ENCODE measurements at regions not wholly inside any gene's neighbourhood (a gene's known extent, or its start where the extent isn't known, plus 50 kb on each side); places are given as distances from the start of the nearest gene placed in this dataset.

DNA sequence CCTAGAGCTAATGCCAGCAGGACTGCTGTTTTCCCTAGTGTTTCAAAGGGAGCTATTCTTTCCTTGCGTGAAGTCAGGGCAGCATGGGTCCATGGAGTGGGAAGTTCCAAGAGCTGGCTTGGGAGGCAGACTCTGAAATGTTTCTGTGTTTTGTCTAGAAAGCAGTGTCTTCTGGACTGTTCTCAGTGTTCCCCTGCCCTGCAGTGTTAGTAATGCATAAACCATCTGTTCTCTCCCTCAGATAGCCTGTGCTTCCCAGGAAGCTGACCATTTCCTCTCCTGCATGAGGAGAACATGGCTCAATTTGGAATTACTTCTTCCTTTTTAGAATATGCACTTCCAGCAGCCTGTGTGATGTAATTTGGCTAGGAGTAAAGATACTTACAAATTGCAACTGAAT, 116.7 kb upstream of the CXCL13 start:
- TF ChIP-seq, protein P1, sequence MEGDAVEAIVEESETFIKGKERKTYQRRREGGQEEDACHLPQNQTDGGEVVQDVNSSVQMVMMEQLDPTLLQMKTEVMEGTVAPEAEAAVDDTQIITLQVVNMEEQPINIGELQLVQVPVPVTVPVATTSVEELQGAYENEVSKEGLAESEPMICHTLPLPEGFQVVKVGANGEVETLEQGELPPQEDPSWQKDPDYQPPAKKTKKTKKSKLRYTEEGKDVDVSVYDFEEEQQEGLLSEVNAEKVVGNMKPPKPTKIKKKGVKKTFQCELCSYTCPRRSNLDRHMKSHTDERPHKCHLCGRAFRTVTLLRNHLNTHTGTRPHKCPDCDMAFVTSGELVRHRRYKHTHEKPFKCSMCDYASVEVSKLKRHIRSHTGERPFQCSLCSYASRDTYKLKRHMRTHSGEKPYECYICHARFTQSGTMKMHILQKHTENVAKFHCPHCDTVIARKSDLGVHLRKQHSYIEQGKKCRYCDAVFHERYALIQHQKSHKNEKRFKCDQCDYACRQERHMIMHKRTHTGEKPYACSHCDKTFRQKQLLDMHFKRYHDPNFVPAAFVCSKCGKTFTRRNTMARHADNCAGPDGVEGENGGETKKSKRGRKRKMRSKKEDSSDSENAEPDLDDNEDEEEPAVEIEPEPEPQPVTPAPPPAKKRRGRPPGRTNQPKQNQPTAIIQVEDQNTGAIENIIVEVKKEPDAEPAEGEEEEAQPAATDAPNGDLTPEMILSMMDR (IDR thresholded peaks at IDR 0.05), result no peak

DNA sequence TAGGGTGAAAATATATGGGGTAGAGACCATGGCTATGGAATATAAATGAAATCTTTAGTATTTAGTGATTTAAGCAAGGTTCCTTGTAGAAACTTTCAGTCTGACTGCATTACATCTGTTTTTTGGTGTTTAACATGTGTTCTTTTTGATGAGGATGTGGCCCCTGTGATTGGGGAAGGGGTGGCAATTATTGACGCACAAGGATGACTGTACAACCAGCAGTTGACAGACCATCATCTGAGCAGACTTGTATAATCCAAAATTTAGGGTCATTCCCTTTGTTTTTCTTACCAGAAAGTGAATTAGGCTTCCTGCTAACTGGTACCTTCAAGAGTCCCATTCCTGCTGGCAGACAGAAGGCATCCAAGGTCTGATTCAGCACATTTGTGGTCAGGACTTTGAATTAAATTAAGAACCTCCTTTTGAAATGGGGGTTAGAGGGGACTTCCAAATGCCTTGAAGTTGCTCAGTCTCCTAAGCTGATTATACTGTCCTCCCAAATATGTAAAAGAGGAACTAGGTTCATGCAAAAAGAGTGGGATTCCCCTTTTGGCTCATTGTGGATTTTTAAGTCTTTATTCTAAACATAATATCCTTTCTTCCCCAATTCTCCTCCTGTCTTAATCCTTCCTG, 112.4 kb upstream of the CXCL13 start:
- TF ChIP-seq, protein P1 (IDR thresholded peaks at IDR 0.05), result no peak

DNA sequence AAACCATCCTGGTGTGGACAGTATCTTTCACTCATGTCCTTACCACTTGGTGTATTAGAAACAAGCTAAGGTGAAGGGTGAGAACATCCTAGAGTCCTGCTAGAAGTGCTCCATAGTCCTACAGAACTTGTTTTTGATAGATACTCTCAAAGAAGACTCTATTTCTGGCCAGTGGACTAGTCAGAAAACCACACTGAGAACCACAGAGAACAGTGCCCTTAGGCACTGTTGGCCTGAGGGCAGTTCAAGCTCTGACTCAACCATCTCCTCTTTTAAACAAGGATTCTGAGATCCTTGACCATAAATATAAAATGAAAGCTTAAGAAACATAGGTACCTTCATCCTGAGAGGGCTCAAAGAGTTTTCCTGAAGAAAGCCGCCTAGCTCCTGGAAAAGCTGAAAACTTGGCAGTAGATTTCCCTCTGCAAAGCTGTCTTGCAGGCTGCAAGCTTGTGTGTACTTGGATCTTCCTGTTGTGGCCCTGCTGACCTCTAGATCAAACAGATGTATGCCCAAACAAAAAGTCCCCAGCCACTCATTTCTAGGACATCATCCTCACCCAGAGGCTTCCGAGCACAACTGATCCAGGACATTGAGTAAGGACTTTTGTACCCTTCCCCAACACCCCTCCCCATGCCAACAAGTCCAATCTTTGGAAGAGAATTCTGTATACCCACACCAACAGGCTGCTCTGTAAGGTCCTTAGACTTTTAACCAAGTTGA, 111.6 kb upstream of the CXCL13 start:
- TF ChIP-seq, protein P1 (IDR thresholded peaks at IDR 0.05), result no peak

GRCh38 chr4:77496457-77496856, 109.2 kb upstream of the CXCL13 start:
- TF ChIP-seq, protein P1 (IDR thresholded peaks at IDR 0.05), result no peak

- TF ChIP-seq, protein P1 (IDR thresholded peaks at IDR 0.05), result no peak
These were observed 104.8 kb upstream of the CXCL13 start for GRCh38 chr4:77500801-77501200.

DNA sequence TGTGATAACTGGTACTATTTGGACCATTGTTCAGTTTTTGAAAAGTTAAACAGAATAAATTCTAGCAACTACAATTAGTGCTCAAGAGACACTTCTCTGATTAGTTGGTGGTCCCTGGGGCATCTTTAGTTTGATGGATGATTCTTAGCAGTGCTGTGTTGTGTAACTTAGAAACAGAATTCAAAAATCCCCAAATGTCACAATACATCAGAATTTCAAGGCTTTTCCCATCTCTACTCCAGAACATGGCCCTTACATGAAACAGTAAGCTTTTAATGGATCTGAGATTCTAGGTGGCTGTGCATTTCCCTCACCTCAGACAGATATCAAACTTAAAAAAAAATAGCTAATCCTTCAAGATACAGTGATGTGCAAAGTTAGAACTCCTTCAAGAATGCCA, 104.4 kb upstream of the CXCL13 start:
- TF ChIP-seq, protein P1 (IDR thresholded peaks at IDR 0.05), result no peak

GRCh38 chr4:77501851-77502250, 103.8 kb upstream of the CXCL13 start:
- TF ChIP-seq, protein P1 (IDR thresholded peaks at IDR 0.05), result no peak

Data from LNCAP (cell line).